ENCODE measurements at regions not wholly inside any gene's neighbourhood (a gene's known extent, or its start where the extent isn't known, plus 50 kb on each side); places are given as distances from the start of the nearest gene placed in this dataset.
A peak's percentile ranks its signal among the peaks of the same experiment; 100 is the strongest.

- TF ChIP-seq CTCF (IDR thresholded peaks at IDR 0.05 in 2 of 3, conservative IDR thresholded peaks at IDR 0.05 in 1 of 3; ENCODE audit: borderline replicate concordance in 1 of 3, insufficient read depth in 1 of 3, low read depth in 2 of 3, low read length in 2 of 3), result peak in 2 of 3 experiments; percentile 26 to 38; a peak in 4 of 6 replicates
- TF ChIP-seq ATF3 (IDR thresholded peaks at IDR 0.05), result no peak
- no peak for TF ChIP-seq POLR2A (IDR thresholded peaks at IDR 0.05; ENCODE audit: borderline replicate concordance, extremely low read depth, insufficient read depth, insufficient read length)
- TF ChIP-seq REST (IDR thresholded peaks at IDR 0.05; ENCODE audit: low read depth), result no peak
- no peak for TF ChIP-seq CEBPB (IDR thresholded peaks at IDR 0.05; ENCODE audit: low read depth)
- no peak for TF ChIP-seq ZNF274 (IDR thresholded peaks at IDR 0.05; ENCODE audit: low read depth, low read length)
- TF ChIP-seq EZH2phosphoT487 (IDR thresholded peaks at IDR 0.05; ENCODE audit: borderline replicate concordance), result no peak
Measured at GRCh38 chr9:1460143-1460769, 410.1 kb downstream of the DMRT2 start.

All from HCT116 (cell line).